Midbrain (tissue), 1 donor: ENCODE measurements at regions not wholly inside any gene's neighbourhood (a gene's known extent, or its start where the extent isn't known, plus 50 kb on each side); places are given as distances from the start of the nearest gene placed in this dataset.

Experiments used
- DNase-seq: peaks from one replicate; lab custom pipeline; 2025; lab: John Stamatoyannopoulos, UW

- no peak for DNase-seq
These were observed 97.1 kb upstream of the SLC4A4 start for GRCh38 chr4:71241501-71242288.

- DNase-seq, result no peak
These were observed 95.6 kb upstream of the SLC4A4 start for GRCh38 chr4:71243091-71243833.

- no peak for DNase-seq
These were observed 91.1 kb upstream of the SLC4A4 start for GRCh38 chr4:71247706-71248105.

DNA sequence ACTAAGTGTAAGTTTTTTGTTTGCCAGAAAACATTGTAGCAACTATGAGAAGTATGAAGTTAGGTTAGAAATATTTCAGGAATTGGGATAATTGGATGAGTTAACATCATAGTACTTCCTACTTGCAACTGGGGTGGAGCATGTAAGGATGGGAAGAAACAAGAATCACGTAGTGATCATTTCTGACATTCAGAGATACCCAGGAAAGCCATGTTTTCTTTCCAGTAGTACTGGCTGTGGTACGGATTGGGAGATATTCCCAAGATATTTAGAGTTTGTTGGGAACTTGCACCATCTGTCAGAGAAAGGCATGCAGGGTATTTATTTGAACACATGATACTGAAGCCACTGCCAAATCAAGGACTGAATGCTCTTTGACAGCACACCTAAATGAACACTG is 87.6 kb upstream of the SLC4A4 start:
- no peak for DNase-seq

- DNase-seq, result no peak
These were observed 85.3 kb upstream of the SLC4A4 start for GRCh38 chr4:71253545-71253944.

- no peak for DNase-seq
These were observed 84.3 kb upstream of the SLC4A4 start for GRCh38 chr4:71254451-71255012.

DNA sequence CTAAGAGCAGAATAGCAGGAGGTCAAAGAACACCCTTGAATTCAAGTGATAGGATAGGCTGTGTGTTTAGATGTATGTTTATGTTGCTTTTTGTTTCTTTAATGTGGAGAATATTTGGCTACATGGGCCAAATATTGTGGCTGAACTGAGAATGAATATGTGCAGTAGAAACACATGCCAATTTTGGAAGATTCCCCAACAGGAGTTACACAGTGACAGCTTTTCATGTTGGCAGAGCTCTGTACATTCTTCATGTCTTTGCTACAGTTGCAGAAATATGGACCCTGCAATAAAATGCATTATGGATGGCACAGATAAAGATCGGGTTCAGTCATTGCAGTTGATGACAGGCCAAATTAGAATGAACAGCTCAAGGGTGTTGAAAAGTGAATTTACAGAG is 82.8 kb upstream of the SLC4A4 start:
- DNase-seq, result no peak

DNA sequence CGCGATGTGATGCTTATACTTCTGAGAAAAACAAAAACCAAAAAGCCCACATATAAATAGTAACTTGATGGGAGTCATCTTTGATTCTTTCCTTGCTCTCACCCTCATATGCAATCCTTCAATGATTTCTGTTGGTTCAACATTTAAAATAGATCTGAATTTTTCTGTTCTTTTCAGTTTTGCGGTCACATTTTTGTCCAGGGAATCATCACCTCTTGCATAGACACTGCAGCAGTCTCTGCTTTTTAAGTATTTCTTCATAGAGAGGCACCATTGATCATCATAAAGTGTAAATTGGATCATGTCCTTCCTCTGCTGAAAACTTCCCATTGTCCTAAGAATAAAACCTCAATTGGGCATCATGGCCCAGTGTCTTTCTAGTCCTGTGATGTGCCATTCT is 81.1 kb upstream of the SLC4A4 start:
- DNase-seq, result no peak

DNA sequence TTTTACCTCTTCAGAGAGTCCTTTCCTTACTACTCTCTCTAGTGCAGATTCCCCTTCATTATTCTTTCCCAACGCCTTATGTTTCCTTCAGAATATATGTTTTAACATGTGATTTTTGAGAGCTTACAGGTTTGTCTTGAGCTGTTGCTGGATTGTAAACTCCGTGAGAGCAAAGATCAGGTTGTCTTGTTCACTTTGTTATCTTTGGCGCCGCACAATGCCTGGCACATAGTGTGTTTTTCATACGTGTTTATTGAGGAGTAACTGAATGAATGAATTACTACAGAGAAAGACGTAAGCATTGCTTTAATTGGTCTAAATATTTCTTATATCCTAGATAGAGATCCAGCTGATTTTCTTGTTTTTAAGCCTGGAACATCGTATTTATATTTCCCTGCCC is 80.5 kb upstream of the SLC4A4 start:
- no peak for DNase-seq

DNA sequence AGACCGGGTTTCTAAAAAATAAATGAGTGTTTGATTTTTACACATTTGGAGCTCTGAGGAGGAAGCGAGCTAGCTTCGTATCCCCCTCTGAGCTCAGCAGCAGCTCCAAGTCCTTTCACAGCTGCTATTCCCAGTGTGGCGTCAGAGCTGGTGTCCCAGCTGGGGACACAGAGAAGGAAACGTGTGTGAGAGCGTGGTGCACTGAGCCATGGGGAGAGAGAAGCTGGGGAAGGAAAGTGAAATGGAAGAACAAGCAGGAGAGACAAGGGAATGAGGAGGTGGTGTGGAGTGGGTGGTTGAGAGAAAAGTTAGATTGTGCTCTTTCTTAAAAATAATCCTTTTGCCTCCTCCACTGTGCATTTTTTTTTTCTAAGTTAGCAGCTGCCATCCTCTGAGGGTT is 79.5 kb upstream of the SLC4A4 start:
- DNase-seq, result no peak

DNA sequence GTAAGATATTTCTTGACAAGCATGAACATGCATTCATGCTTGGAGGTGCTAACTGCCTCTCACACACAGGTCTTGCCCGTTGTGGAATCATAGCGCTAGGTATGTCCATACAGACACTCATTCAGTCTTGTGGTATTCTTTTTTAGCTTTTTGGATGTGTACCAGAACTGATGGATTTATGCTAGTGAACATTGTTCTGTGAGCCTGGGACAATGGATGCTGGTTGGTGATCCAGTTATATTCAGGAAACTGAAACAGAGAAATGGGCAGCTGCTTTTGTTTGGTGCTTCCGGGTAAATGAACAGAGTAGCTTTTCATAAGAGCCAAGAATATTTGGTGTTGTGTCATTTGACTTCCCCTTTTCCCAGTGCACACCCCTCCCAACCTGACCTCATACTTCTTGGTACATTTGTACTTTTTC is 78.9 kb upstream of the SLC4A4 start:
- peak; percentile 61 for DNase-seq

DNA sequence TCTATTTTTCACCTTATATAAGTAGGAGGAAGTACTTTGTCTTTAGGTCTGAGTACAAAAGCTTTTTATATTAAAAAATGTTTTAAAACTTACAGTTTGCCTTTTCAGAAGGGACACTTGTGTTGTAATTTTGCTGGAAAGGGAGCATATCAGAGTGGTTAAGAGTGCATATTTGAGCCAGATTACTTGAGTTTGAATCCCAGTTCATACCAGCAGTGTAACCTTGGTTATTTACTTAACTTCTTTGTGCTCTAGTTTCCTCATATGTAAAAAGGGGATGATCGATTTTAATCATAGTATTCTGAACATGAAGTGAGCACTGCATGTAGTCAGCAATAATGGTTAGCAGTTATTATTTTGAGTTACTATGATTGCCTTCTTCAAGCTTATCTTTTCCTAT is 78.3 kb upstream of the SLC4A4 start:
- DNase-seq, result no peak

DNA sequence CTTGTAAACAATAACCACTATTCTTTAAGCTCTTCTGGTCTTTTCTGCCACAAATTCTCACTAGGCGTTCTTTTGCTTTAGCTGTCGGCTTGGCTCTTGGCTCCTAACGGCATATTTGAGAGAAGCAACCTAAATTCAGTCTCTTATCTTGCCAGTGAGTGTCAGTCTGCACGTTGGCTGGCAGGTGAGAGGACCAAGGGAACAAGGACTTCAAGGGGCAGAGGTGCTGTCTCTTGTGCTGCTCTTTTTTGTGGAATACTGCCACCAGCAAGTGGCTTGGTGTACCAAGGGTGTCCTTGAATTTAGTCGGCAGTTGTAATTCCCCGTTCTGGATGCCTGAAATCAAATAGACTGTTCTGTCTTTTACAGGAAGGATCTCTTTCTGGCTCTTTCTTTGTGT is 77.8 kb upstream of the SLC4A4 start:
- DNase-seq, result no peak

DNA sequence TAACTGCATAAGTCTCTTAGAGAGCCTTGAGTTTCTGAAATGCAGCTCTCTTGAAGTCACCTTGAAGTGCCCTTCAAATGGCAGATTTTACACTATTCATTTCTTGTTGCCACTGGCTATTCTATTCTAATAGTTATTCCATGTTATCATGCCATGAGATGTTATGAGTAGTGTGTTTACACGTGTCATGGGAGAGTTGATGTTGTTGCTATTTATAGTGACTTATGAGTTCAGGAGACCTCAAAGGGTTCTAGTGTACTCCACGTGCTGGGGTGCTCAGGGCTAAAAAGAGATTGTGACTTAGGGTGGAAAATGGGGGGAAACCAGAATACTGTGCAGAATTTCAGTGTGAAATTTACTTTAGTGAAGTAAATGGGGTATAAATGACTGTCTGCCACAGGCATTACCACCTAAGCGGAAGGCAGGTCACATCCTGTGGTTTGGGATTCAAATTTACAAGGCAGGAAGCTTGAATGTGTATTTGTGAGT is 77.1 kb upstream of the SLC4A4 start:
- no peak for DNase-seq

- DNase-seq, result no peak
These were observed 76.7 kb upstream of the SLC4A4 start for GRCh38 chr4:71262161-71262560.

DNA sequence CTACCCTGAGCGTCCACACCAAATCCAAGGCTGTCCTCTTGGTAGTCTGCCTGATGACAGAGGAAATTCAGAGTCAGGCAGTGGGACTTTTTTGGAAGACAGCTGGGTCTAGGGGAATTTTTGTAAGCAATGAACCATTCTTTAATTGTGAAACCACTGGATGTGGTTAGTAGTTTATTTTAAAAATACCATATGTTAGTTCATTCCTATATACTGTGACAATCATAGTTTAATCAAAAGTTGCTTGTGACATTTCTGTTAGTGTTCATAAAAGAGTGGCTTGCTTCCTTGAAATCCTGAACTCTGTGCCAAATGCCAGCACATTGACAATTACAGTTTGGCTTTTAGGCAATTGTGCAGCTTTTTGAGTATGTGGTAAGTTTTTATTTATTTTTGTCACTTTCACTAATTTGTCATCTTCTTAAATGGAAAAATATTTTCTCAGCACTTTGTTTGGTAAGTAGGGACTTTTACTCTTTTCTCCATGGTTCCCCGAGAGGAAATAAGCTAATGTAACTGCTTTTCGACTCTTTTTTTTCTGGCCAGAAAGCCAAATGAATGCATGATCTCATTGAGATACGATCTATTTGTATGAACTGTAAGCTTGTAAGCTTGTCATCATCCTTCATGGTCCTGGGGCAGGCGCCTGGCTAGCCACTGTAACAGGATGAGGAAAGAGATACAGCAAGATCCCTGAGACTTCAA is 72.6 kb upstream of the SLC4A4 start:
- DNase-seq, result no peak

GRCh38 chr4:71267244-71267643 is 71.6 kb upstream of the SLC4A4 start:
- DNase-seq, result no peak

DNA sequence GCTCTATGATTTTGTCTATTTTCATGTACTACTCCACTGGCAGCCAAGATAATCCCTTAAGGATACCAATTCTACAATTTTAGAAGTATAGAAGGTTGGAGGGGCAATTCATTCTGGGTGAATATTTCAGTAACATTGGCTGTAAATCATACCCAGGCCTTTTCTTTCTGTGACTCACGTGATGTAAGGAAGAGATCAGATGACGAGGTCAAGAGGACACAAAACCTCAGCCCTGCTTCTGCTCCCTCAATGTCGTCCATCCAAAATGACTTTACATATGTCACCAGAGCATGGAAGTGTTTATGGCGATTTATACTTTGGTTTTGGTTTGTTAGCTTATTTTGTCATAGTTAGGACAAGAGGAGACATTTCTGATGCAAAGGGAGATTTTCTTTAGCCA is 70.7 kb upstream of the SLC4A4 start:
- no peak for DNase-seq

- no peak for DNase-seq
These were observed 69.6 kb upstream of the SLC4A4 start for GRCh38 chr4:71269233-71269632.

DNA sequence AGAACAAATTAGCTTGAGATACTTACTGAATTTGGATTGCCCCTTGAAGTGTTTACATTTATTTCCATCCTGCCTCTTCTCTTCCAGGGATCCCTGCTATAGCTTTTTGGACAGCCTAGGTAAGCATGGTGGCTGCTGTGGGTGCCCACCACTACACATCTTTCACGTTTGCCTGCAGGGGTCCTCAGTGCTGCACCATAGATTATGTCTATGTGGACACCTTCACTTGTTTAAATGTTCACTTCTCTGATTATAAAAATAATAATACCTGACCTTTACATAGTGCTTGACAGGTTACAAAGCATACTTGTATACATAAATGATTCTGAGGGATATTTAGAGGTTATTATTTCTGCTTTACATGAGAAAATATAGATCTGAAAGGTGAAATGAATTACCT is 67.9 kb upstream of the SLC4A4 start:
- DNase-seq, result no peak

GRCh38 chr4:71272976-71273375 is 65.8 kb upstream of the SLC4A4 start:
- no peak for DNase-seq

GRCh38 chr4:71275004-71275403 is 63.8 kb upstream of the SLC4A4 start:
- DNase-seq, result peak; percentile 24
